SU-DHL-6 (cell line): ENCODE measurements at regions not wholly inside any gene's neighbourhood (a gene's known extent, or its start where the extent isn't known, plus 50 kb on each side); places are given as distances from the start of the nearest gene placed in this dataset.
"Not testable (repeated sequence)": the region's sequence is repeated elsewhere in the genome, so short reads cannot be mapped to it uniquely, and the experiment has no call there.

ENCODE experiments used
- EZH2phosphoT487 ChIP-seq: fragments of 200-600 bp; sonication (generic), shearing (Covaris generic); conservative IDR thresholded peaks from 2 replicates; pipeline ENCODE4 v1.6.1; 2018; ENCODE audit warnings: mild to moderate bottlenecking, antibody characterized with exemption, low read length, moderate library complexity, mixed read lengths
- TF ChIP-seq, protein P1 (sequence below): fragments of 200-600 bp; sonication (generic); IDR thresholded peaks from one replicate; pipeline ENCODE4 v1.5.1; 2017; ENCODE audit warnings: antibody characterized with exemption, mild to moderate bottlenecking, low read length, moderate library complexity; ENCODE audit not compliant: insufficient read depth, poor library complexity, severe bottlenecking

DNA sequence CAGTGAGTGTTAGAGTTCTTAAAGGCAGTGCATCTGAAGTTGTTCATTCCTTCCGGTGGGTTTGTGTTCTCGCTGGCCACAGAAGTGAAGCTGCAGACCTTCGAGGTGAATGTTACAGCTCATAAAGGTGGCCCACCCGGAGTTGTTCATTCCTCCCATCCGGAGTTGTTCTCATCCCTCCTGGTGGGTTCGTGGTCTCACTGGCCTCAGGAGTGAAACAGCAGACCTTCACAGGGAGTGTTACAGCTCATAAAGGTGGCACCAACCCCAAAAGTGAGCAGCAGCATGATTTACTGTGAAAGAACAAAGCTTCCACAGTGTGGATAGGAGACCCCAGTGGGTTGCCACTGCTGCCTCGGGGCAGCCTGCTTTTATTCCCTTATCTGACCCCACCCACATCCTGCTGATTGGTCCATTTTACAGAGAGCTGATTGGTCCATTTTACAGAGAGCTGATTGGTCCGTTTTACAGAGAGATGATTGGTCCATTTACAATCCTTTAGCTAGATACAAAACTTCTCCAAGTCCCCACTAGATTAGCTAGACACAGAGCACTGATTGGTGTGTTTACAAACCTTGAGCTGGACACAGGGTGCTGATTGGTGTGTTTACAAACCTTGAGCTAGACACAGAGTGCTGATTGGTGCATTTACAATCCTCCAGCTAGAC lies 57.6 kb upstream of the ATP12A start:
- TF ChIP-seq, protein P1, sequence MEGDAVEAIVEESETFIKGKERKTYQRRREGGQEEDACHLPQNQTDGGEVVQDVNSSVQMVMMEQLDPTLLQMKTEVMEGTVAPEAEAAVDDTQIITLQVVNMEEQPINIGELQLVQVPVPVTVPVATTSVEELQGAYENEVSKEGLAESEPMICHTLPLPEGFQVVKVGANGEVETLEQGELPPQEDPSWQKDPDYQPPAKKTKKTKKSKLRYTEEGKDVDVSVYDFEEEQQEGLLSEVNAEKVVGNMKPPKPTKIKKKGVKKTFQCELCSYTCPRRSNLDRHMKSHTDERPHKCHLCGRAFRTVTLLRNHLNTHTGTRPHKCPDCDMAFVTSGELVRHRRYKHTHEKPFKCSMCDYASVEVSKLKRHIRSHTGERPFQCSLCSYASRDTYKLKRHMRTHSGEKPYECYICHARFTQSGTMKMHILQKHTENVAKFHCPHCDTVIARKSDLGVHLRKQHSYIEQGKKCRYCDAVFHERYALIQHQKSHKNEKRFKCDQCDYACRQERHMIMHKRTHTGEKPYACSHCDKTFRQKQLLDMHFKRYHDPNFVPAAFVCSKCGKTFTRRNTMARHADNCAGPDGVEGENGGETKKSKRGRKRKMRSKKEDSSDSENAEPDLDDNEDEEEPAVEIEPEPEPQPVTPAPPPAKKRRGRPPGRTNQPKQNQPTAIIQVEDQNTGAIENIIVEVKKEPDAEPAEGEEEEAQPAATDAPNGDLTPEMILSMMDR: not testable (repeated sequence)
- TF ChIP-seq EZH2phosphoT487: not testable (repeated sequence)
